ENCODE measurements at regions not wholly inside any gene's neighbourhood (a gene's known extent, or its start where the extent isn't known, plus 50 kb on each side); places are given as distances from the start of the nearest gene placed in this dataset.
"Not testable (repeated sequence)": the region's sequence is repeated elsewhere in the genome, so short reads cannot be mapped to it uniquely, and the experiment has no call there.

DNA sequence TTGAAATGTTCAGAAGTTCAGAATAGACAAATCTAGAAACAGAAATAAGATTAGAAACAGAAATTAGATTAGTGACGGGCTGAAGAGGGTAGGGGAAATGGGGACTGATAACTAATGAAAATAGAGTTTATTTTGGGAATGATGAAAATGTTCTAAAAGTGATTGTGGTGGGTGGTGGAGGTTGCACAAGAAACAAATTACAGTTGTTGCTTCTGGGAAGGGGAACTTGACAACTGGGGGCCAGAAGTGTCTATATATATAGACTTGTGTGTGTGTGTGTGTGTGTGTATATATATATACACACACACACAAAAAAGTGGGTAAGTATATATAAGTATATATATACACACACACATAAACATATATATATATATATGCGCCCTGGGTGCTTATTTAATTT, 86.5 kb upstream of the RREB1 start:
- TF ChIP-seq, protein P1, sequence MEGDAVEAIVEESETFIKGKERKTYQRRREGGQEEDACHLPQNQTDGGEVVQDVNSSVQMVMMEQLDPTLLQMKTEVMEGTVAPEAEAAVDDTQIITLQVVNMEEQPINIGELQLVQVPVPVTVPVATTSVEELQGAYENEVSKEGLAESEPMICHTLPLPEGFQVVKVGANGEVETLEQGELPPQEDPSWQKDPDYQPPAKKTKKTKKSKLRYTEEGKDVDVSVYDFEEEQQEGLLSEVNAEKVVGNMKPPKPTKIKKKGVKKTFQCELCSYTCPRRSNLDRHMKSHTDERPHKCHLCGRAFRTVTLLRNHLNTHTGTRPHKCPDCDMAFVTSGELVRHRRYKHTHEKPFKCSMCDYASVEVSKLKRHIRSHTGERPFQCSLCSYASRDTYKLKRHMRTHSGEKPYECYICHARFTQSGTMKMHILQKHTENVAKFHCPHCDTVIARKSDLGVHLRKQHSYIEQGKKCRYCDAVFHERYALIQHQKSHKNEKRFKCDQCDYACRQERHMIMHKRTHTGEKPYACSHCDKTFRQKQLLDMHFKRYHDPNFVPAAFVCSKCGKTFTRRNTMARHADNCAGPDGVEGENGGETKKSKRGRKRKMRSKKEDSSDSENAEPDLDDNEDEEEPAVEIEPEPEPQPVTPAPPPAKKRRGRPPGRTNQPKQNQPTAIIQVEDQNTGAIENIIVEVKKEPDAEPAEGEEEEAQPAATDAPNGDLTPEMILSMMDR (IDR thresholded peaks at IDR 0.05; ENCODE audit: low read depth, low read length) = no peak
- DNase-seq (ENCODE audit: low read depth in 2 of 2) = no peak
- no peak overlapping the region for H3K4me3 ChIP-seq (replicated peaks in 1 of 2; ENCODE audit: low read depth in 2 of 2, low read length in 2 of 2)

DNA sequence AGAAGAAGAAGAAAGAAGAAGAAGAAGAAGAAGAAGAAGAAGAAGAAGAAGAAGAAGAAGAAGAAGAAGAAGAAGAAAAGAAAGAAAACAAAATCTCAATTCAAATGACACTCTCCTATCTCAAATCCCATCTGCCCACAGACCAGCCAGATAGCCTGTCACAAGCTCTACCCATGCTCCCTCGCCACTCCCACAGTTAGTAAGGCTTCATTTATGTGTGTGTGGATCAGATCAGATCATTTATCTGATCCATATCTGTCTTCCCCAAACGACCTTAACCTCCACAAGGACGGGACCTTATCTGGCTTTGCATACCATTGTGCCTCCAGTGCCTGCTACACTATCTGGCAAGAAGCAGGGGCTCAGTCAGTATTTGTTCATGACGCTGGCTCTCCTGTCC, 81.9 kb upstream of the RREB1 start:
- H3K4me3 ChIP-seq (replicated peaks in 1 of 2; ENCODE audit: low read depth in 2 of 2, low read length in 2 of 2) = no peak overlapping the region
- no peak for DNase-seq (ENCODE audit: low read depth in 2 of 2)
- TF ChIP-seq, protein P1 (IDR thresholded peaks at IDR 0.05; ENCODE audit: low read depth, low read length) = no peak

DNA sequence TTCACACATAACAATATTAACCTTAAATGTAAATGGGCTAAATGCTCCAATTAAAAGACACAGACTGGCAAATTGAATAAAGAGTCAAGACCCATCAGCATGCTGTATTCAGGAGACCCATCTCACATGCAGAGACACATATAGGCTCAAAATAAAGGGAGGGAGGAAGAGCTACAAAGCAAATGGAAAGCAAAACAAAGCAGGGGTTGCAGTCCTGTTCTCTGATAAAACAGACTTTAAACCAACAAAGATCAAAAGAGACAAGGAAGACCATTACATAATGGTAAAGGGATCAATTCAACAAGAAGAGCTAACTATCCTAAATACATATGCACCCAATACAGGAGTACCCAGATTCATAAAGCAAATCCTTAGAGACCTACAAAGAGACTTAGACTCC, 78.8 kb upstream of the RREB1 start:
- DNase-seq (ENCODE audit: low read depth in 2 of 2); H3K4me3 ChIP-seq (replicated peaks in 1 of 2; ENCODE audit: low read depth in 2 of 2, low read length in 2 of 2): not testable (repeated sequence)

DNA sequence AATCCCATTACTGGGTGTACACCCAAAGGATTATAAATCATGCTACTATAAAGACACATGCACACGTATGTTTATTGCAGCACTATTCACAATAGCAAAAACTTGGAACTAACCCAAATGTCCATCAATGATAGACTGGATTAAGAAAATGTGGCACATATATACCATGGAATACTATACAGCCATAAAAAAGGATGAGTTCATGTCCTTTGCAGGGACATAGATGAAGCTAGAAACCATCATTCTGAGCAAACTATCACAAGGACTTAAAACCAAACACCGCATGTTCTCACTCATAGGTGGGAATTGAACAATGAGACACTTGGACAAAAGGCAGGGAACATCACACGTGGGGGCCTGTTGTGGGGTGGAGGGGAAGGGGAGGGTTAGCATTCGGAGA, 76.8 kb upstream of the RREB1 start:
- DNase-seq (ENCODE audit: low read depth in 2 of 2); H3K4me3 ChIP-seq (replicated peaks in 1 of 2; ENCODE audit: low read depth in 2 of 2, low read length in 2 of 2): not testable (repeated sequence)

DNA sequence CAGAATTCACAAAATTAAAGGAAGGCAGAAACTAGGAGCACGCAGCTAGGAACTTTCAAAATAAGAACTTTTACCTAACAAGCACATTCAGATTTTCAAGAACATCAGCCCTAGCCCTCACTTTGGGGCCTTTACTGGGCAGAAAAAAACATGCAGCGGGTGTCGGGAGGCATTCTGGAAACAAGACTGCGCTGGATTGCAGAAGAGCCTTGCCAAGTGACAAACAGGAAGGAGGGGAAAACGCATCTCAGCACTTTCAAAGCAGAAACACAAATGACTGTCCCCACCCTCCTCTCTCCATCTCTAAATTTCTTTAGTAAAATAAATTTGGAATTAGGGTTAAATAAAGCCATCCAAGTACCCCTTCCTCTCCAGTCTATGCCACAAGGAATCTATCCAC, 74.6 kb upstream of the RREB1 start:
- DNase-seq (ENCODE audit: low read depth in 2 of 2) = no peak

DNA sequence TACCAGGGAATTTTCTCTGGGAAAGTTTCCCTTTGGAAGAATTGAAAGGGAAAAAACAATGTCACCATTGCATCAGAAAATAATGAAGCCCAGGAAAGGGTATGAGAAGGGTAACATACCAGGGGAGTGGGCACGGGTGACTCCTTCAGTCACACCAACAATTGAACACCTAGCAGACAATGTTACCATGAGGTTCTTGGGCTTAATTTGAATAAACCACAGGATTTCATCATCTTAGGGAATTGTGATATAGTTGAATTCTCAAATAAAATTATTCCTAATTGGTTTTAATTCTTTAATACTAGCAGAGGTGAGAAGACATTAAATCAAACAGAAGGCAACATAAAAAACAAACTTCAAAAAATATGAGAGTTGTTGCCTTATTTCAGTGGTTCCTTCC, 73.7 kb upstream of the RREB1 start:
- TF ChIP-seq, protein P1 (IDR thresholded peaks at IDR 0.05; ENCODE audit: low read depth, low read length) = no peak
- no peak for DNase-seq (ENCODE audit: low read depth in 2 of 2)
- H3K4me3 ChIP-seq (replicated peaks in 1 of 2; ENCODE audit: low read depth in 2 of 2, low read length in 2 of 2) = no peak overlapping the region

More for the DNA sequence above, 74.6 kb upstream of the RREB1 start:
- no peak overlapping the region for H3K4me3 ChIP-seq (replicated peaks in 1 of 2; ENCODE audit: low read depth in 2 of 2, low read length in 2 of 2)
- TF ChIP-seq, protein P1 (IDR thresholded peaks at IDR 0.05; ENCODE audit: low read depth, low read length) = no peak

DNA sequence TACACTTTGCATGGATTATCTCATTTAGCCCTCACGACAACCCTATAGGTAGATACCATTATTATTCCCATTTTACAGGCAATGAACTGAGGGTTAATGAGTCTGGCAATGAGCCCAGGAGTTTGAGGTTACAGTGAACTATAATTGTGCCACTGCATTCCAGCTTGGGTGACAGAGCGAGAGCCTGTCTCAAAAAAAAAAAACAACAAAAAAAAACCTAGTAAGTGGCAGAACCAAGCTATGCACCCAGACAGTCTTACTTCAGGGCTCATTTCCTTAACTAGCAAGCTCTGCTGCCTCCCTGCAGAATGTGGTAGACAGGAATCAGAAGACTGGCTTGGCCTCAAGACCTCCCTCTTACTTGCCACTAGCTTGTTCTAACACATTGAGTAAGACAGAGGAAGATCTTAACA, 71.9 kb upstream of the RREB1 start:
- no peak for DNase-seq (ENCODE audit: low read depth in 2 of 2)
- TF ChIP-seq, protein P1 (IDR thresholded peaks at IDR 0.05; ENCODE audit: low read depth, low read length) = no peak
- no peak overlapping the region for H3K4me3 ChIP-seq (replicated peaks in 1 of 2; ENCODE audit: low read depth in 2 of 2, low read length in 2 of 2)

DNA sequence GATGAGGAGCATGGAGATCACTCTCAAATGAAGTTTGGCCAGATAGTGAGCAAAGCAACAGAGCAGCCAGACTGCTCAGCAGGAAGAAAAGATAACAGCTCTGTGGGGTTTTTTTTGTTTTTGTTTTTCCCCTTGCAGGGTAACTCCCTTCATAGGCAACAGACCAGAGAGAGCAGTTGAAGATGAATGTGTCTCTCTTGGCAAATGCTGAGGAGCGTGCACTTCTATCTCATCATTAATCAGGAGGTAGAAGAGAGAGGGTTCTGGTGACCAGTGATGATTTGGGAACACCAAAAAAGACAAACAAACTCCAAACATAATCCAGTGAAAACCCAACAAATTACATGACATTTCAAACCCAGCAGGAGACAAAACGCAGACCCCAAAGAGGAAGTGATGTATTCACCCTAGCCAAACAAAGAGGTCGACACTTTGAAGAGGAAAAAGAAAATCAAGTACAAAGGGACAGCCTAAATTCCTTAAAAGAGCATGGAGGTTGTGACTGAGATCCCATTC, 66.2 kb upstream of the RREB1 start:
- no peak for DNase-seq (ENCODE audit: low read depth in 2 of 2)
- H3K4me3 ChIP-seq (replicated peaks in 1 of 2; ENCODE audit: low read depth in 2 of 2, low read length in 2 of 2) = no peak overlapping the region
- TF ChIP-seq, protein P1 (IDR thresholded peaks at IDR 0.05; ENCODE audit: low read depth, low read length) = no peak
